GM10266 (cell line): ENCODE measurements at regions not wholly inside any gene's neighbourhood (a gene's known extent, or its start where the extent isn't known, plus 50 kb on each side); places are given as distances from the start of the nearest gene placed in this dataset.

Experiments
- DNase-seq: peaks from one replicate; pipeline ENCODE4 v3.0.0; 2012; ENCODE audit errors: extremely low spot score
- CTCF ChIP-seq: IDR thresholded peaks from 2 replicates; pipeline ENCODE4 v1.5.1; 2012; ENCODE audit warnings: mild to moderate bottlenecking, low read depth; ENCODE audit not compliant: control insufficient read depth, insufficient read depth; ENCODE audit errors: missing control alignments

GRCh38 chr12:92224685-92225331, 79.2 kb upstream of the BTG1 start:
- TF ChIP-seq CTCF, result no peak
- no peak for DNase-seq

- TF ChIP-seq CTCF, result no peak
- DNase-seq, result no peak
Observed at GRCh38 chr12:92223481-92223880, 77.8 kb upstream of the BTG1 start.

- no peak for DNase-seq
- TF ChIP-seq CTCF, result no peak
Observed at GRCh38 chr12:92221656-92222315, 76.1 kb upstream of the BTG1 start.

GRCh38 chr12:92218394-92219077, 72.9 kb upstream of the BTG1 start:
- TF ChIP-seq CTCF, result no peak
- no peak for DNase-seq

- no peak for DNase-seq
- TF ChIP-seq CTCF, result no peak
Observed at GRCh38 chr12:92216092-92216491, 70.4 kb upstream of the BTG1 start.

GRCh38 chr12:92215358-92215757, 69.7 kb upstream of the BTG1 start:
- no peak for TF ChIP-seq CTCF
- DNase-seq, result no peak

- no peak for DNase-seq
- no peak for TF ChIP-seq CTCF
Observed at GRCh38 chr12:92213166-92213565, 67.5 kb upstream of the BTG1 start.
